HCT116 (cell line): ENCODE measurements at regions not wholly inside any gene's neighbourhood (a gene's known extent, or its start where the extent isn't known, plus 50 kb on each side); places are given as distances from the start of the nearest gene placed in this dataset.

Source experiments
- ATAC-seq: fragments of 200-7000 bp; cut with Tn5 transposase; 2 replicates; pipeline ENCODE4 v1.9.1; 2020; ENCODE audit warnings: mild to moderate bottlenecking, moderate library complexity
- BruUV-seq: library from RNA; stranded (reverse); fragments of 400-500 nt; replicated peaks from 2 replicates; lab custom pipeline; 2021; lab: Mats Ljungman, UMichigan
- CTCF ChIA-PET: fragments of 300-600 bp; sonication (Branson Sonifier 250); formaldehyde crosslinking; loops from one replicate; lab custom pipeline; 2021; ENCODE audit warnings: antibody characterized with exemption; lab: Charles Lee
- POLR2A ChIA-PET: fragments of 300-600, 350-600 bp; sonication (Branson Sonifier 250); formaldehyde crosslinking; loops from one replicate; lab custom pipeline; 2021; ENCODE audit warnings: antibody characterized with exemption; lab: Charles Lee
- RAD21 ChIA-PET, 2 experiments: fragments of 300-600 bp; sonication (Branson Sonifier 250); formaldehyde crosslinking; loops; one replicate each; lab custom pipeline; 2023; ENCODE audit warnings: low total read pairs in 2 of 2; ENCODE audit not compliant: uncharacterized antibody in 2 of 2, unreplicated experiment in 2 of 2, low non-redundant PET in 1 of 2; lab: Charles Lee
- DNase-seq: peaks from one replicate; pipeline ENCODE4 v3.0.0-alpha.2; 2010; ENCODE audit warnings: low read depth, low spot score
- H2AFZ ChIP-seq: fragments of 200-600 bp; shearing (Covaris generic), sonication (generic); 2 replicates; pipeline ENCODE4 v1.6.1; 2017; ENCODE audit warnings: low read depth, mixed run types, mixed read lengths, antibody characterized with exemption, low read length; ENCODE audit not compliant: poor library complexity, severe bottlenecking
- H3K27ac ChIP-seq: 2 replicates; pipeline ENCODE4 v1.5.1; 2012; ENCODE audit warnings: low read depth, low read length
- H3K27me3 ChIP-seq: fragments of 200-600 bp; sonication (generic); 2 replicates; pipeline ENCODE4 v1.6.1; 2016; ENCODE audit warnings: mixed run types, low read length, mixed read lengths; ENCODE audit not compliant: insufficient read depth
- H3K36me3 ChIP-seq, 2 experiments: fragments of 200-500 bp in 1 of 2; fragments of 200-600 bp in 1 of 2; sonication (Bioruptor generic) in 1 of 2; sonication (generic) in 1 of 2; 2 replicates each; pipeline versions ENCODE4 v1.5.1 to v1.6.1; 2014 to 2016; ENCODE audit warnings: low read length in 2 of 2, inconsistent platforms in 1 of 2, mixed read lengths in 1 of 2, mixed run types in 1 of 2; ENCODE audit not compliant: insufficient read depth in 2 of 2, control insufficient read depth in 1 of 2
- H3K4me1 ChIP-seq, 2 experiments: fragments of 200-600 bp in 1 of 2; sonication (generic) in 1 of 2; 2 replicates each; pipeline versions ENCODE4 v1.5.1 to v1.6.1; 2012 to 2017; ENCODE audit warnings: low read length in 2 of 2, inconsistent platforms in 1 of 2, mild to moderate bottlenecking in 1 of 2, mixed read lengths in 1 of 2, mixed run types in 1 of 2, moderate library complexity in 1 of 2; ENCODE audit not compliant: insufficient read depth in 2 of 2, control insufficient read depth in 1 of 2
- H3K4me2 ChIP-seq: fragments of 200-600 bp; sonication (generic); 2 replicates; pipeline ENCODE4 v1.6.1; 2017; ENCODE audit warnings: mixed run types, low read length, mixed read lengths
- H3K4me3 ChIP-seq, 2 experiments: fragments of 200-600 bp in 1 of 2; sonication (generic) in 1 of 2; replicated peaks in 1 of 2; 2 replicates each; pipeline ENCODE4 v1.5.1; 2011 to 2016; ENCODE audit warnings: low read length in 2 of 2, control low read depth in 1 of 2, low read depth in 1 of 2, mild to moderate bottlenecking in 1 of 2, mixed read lengths in 1 of 2, mixed run types in 1 of 2
- H3K79me2 ChIP-seq: fragments of 200-600 bp; sonication (generic); 2 replicates; pipeline ENCODE4 v1.6.1; 2017; ENCODE audit warnings: mild to moderate bottlenecking, mixed run types, low read length, moderate library complexity, mixed read lengths; ENCODE audit not compliant: insufficient read depth
- H3K9ac ChIP-seq: fragments of 200-600 bp; sonication (generic); 2 replicates; pipeline ENCODE4 v1.6.1; 2016; ENCODE audit warnings: low read length, mixed read lengths
- H3K9me2 ChIP-seq: fragments of 200-600 bp; sonication (generic), shearing (Covaris generic); 2 replicates; pipeline ENCODE4 v1.6.1; 2017; ENCODE audit warnings: mixed run types, mild to moderate bottlenecking, moderate library complexity; ENCODE audit not compliant: insufficient read depth
- H3K9me3 ChIP-seq, 2 experiments: fragments of 200-500 bp in 1 of 2; fragments of 200-600 bp in 1 of 2; sonication (Bioruptor generic) in 1 of 2; sonication (generic) in 1 of 2; 2 replicates each; pipeline ENCODE4 v1.6.1; 2014 to 2017; ENCODE audit warnings: low read length in 2 of 2, mixed read lengths in 2 of 2, inconsistent platforms in 1 of 2, low read depth in 1 of 2, mild to moderate bottlenecking in 1 of 2, mixed run types in 1 of 2, moderate library complexity in 1 of 2; ENCODE audit not compliant: control insufficient read depth in 1 of 2, insufficient read depth in 1 of 2
- H4K20me1 ChIP-seq: fragments of 200-600 bp; sonication (generic), shearing (Covaris generic); 2 replicates; pipeline ENCODE4 v1.6.1; 2017; ENCODE audit warnings: mixed run types, mild to moderate bottlenecking, moderate library complexity; ENCODE audit not compliant: insufficient read depth
- CBX3 ChIP-seq: IDR thresholded peaks from 2 replicates; pipeline ENCODE4 v1.6.1; 2012; ENCODE audit warnings: low read depth
- ELF1 ChIP-seq: IDR thresholded peaks from 2 replicates; pipeline ENCODE4 v1.6.1; 2012; ENCODE audit warnings: low read depth, borderline replicate concordance
- EZH2 ChIP-seq: fragments of 200-600 bp; sonication (generic); IDR thresholded peaks from 2 replicates; pipeline ENCODE4 v1.6.1; 2017; ENCODE audit warnings: antibody characterized with exemption, mixed run types
- POLR2A ChIP-seq: IDR thresholded peaks from 2 replicates; pipeline ENCODE4 v1.7.0; 2011; ENCODE audit warnings: borderline replicate concordance; ENCODE audit not compliant: insufficient read depth, insufficient read length; ENCODE audit errors: extremely low read depth
- RAD21 ChIP-seq: IDR thresholded peaks from 2 replicates; pipeline ENCODE4 v1.6.1; 2012; ENCODE audit warnings: low read depth, mild to moderate bottlenecking
- SIN3A ChIP-seq: IDR thresholded peaks from 2 replicates; pipeline ENCODE4 v1.6.1; 2012; ENCODE audit warnings: low read depth
- SRF ChIP-seq: IDR thresholded peaks from 2 replicates; pipeline ENCODE4 v1.6.1; 2012; ENCODE audit warnings: low read depth
- TCF7L2 ChIP-seq: IDR thresholded peaks from 2 replicates; pipeline ENCODE4 v1.7.0; 2011; ENCODE audit warnings: borderline replicate concordance, inconsistent platforms; ENCODE audit not compliant: insufficient read depth, insufficient read length; ENCODE audit errors: extremely low read depth
- YY1 ChIP-seq: IDR thresholded peaks from 2 replicates; pipeline ENCODE4 v1.6.1; 2011; ENCODE audit warnings: low read length, low read depth, moderate library complexity, mild to moderate bottlenecking; ENCODE audit not compliant: insufficient replicate concordance; ENCODE audit errors: extremely low read depth
- ZFX ChIP-seq: fragments of 450-650 bp; IDR thresholded peaks from 2 replicates; pipeline ENCODE4 v1.6.1; 2017
- ZNF274 ChIP-seq: fragments of 200-500 bp; sonication (Bioruptor generic); IDR thresholded peaks from 2 replicates; pipeline ENCODE4 v1.6.1; 2014; ENCODE audit warnings: mild to moderate bottlenecking, low read depth, low read length, inconsistent platforms
- intact Hi-C: fragments of 100-400 bp; cut with micrococcal nuclease; formaldehyde crosslinking; loops from 2 replicates; pipeline ENCODE4 v1.10.0; 2022
- TF ChIP-seq, protein P1 (sequence below): IDR thresholded peaks from 2 replicates; pipeline ENCODE4 v1.6.1; 2012
- TF ChIP-seq, protein P2 (sequence below), 3 experiments: fragments of 200-600 bp in 1 of 3; sonication (generic) in 1 of 3; IDR thresholded peaks in 2 of 3; conservative IDR thresholded peaks in 1 of 3; 2 replicates each; pipeline ENCODE4 v1.5.1; 2012 to 2017; ENCODE audit warnings: low read depth in 2 of 3, low read length in 2 of 3, antibody characterized with exemption in 1 of 3, borderline replicate concordance in 1 of 3, control low read depth in 1 of 3, mild to moderate bottlenecking in 1 of 3, mixed read lengths in 1 of 3, mixed run types in 1 of 3, moderate library complexity in 1 of 3; ENCODE audit not compliant: insufficient read depth in 1 of 3
- TF ChIP-seq, protein P3 (sequence below): IDR thresholded peaks from 2 replicates; pipeline ENCODE4 v1.6.1; 2011; ENCODE audit warnings: mild to moderate bottlenecking, low read length, moderate library complexity; ENCODE audit not compliant: insufficient replicate concordance; ENCODE audit errors: extremely low read depth

DNA sequence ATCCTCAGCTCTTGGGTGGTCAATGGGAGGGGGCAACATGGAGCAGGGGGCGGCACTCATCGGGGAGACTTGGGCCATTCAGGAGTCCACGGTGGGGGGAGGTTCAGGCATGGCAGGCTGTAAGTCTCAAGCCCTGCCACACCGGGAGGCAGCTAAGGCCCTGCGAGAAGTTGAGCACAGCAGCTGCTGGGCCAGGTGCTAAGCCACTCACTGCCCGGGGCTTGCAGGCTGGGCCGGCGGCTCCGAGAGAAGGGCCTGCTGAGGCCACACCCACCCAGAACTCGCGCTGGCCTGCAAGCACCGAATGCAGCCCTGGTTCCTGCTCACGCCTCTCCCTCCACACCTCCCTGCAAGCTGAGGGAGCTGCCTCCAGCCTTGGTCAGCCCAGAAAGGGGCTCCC, 131.4 kb downstream of the OR4C45 start:
- CTCF ChIA-PET: no interaction called here
- TF ChIP-seq, protein P1, sequence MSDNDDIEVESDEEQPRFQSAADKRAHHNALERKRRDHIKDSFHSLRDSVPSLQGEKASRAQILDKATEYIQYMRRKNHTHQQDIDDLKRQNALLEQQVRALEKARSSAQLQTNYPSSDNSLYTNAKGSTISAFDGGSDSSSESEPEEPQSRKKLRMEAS: no peak
- no peak for TF ChIP-seq TCF7L2
- TF ChIP-seq, protein P2, sequence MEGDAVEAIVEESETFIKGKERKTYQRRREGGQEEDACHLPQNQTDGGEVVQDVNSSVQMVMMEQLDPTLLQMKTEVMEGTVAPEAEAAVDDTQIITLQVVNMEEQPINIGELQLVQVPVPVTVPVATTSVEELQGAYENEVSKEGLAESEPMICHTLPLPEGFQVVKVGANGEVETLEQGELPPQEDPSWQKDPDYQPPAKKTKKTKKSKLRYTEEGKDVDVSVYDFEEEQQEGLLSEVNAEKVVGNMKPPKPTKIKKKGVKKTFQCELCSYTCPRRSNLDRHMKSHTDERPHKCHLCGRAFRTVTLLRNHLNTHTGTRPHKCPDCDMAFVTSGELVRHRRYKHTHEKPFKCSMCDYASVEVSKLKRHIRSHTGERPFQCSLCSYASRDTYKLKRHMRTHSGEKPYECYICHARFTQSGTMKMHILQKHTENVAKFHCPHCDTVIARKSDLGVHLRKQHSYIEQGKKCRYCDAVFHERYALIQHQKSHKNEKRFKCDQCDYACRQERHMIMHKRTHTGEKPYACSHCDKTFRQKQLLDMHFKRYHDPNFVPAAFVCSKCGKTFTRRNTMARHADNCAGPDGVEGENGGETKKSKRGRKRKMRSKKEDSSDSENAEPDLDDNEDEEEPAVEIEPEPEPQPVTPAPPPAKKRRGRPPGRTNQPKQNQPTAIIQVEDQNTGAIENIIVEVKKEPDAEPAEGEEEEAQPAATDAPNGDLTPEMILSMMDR (IDR thresholded peaks at IDR 0.05 in 2 of 3, conservative IDR thresholded peaks at IDR 0.05 in 1 of 3; ENCODE audit: borderline replicate concordance in 1 of 3, insufficient read depth in 1 of 3, low read depth in 2 of 3, low read length in 2 of 3): no peak
- TF ChIP-seq POLR2A: no peak
- TF ChIP-seq CBX3: no peak
- no peak for TF ChIP-seq ELF1
- TF ChIP-seq RAD21: no peak
- TF ChIP-seq SRF: no peak
- no peak for TF ChIP-seq ZFX
- no peak for TF ChIP-seq SIN3A
- no peak for TF ChIP-seq EZH2
- TF ChIP-seq ZNF274: no peak
- TF ChIP-seq YY1: no peak
- TF ChIP-seq, protein P3, sequence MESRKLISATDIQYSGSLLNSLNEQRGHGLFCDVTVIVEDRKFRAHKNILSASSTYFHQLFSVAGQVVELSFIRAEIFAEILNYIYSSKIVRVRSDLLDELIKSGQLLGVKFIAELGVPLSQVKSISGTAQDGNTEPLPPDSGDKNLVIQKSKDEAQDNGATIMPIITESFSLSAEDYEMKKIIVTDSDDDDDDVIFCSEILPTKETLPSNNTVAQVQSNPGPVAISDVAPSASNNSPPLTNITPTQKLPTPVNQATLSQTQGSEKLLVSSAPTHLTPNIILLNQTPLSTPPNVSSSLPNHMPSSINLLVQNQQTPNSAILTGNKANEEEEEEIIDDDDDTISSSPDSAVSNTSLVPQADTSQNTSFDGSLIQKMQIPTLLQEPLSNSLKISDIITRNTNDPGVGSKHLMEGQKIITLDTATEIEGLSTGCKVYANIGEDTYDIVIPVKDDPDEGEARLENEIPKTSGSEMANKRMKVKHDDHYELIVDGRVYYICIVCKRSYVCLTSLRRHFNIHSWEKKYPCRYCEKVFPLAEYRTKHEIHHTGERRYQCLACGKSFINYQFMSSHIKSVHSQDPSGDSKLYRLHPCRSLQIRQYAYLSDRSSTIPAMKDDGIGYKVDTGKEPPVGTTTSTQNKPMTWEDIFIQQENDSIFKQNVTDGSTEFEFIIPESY: no peak
- TF ChIP-seq, all 23 proteins: peak for 0
- no peaks in the 10 kb centered on the region for H3K27me3 ChIP-seq
- H4K20me1 ChIP-seq: no peaks in the 10 kb centered on the region
- RAD21 ChIA-PET: no interaction called here
- H3K9me3 ChIP-seq: peaks cover 8 to 9% of the 10 kb centered on the region in 2 experiments; a peak in 2 of 4 replicates
- DNase-seq (no peak), ATAC-seq (no peak)
- H3K36me3 ChIP-seq: no peaks in the 10 kb centered on the region
- H2AFZ ChIP-seq: no peak overlapping the region
- POLR2A ChIA-PET: no interaction called here
- no peak overlapping the region for H3K27ac ChIP-seq
- no peaks in the 10 kb centered on the region for H3K79me2 ChIP-seq
- no peaks in the 10 kb centered on the region for H3K4me1 ChIP-seq
- H3K4me2 ChIP-seq: no peak overlapping the region
- H3K4me3 ChIP-seq: no peak overlapping the region
- no TSS peak for BruUV-seq
- no peak overlapping the region for H3K9ac ChIP-seq
- no peaks in the 10 kb centered on the region for H3K9me2 ChIP-seq
- intact Hi-C loops: no loop called here
